ENCODE measurements at regions not wholly inside any gene's neighbourhood (a gene's known extent, or its start where the extent isn't known, plus 50 kb on each side); places are given as distances from the start of the nearest gene placed in this dataset.
"Not testable (repeated sequence)": the region's sequence is repeated elsewhere in the genome, so short reads cannot be mapped to it uniquely, and the experiment has no call there.

DNA sequence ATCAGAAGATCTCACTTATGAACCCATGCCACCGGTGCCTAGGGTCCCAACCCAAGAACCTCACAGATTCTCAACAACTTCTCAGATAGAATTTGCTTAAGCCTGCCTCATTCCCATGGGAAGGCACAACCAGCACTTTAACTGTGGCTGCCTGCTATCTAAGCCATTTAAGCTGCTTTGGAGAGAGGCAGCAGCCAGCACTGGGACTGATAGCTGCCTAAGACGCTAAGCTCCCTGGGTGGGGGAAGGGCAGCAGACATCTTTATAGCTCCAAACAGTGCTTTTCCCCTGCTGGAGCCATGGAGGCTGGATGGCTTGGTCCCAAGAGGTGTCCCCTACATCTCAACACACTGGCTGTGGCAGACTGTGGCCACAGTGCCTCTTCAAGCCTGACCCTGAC lies 1268.6 kb downstream of the FAM133A start:
- H2BK15ac ChIP-seq (replicated peaks; ENCODE audit: low read depth), result no peak overlapping the region
- H4K5ac ChIP-seq (ENCODE audit: low read length), result no peak overlapping the region
- WGBS (ENCODE audit: extremely low coverage, insufficient coverage, low lambda C conversion rate), result no CpG with 5 or more reads among the region's 2 CpGs
- no peak overlapping the region for H2BK120ac ChIP-seq (ENCODE audit: low read depth, low read length)
- H3K9ac ChIP-seq (ENCODE audit: low read length), result no peak overlapping the region
- H4K8ac ChIP-seq (ENCODE audit: low read depth, low read length), result no peak overlapping the region
- no peak overlapping the region for H2AK5ac ChIP-seq (ENCODE audit: low read length)
- no peaks in the 10 kb centered on the region for H3K79me2 ChIP-seq (ENCODE audit: control insufficient read depth, insufficient read depth, low read length)
- H3K18ac ChIP-seq (ENCODE audit: low read length), result no peak overlapping the region
- H3K23ac ChIP-seq (ENCODE audit: low read length), result no peak overlapping the region
- H3K79me1 ChIP-seq (ENCODE audit: low read length), result no peaks in the 10 kb centered on the region
- H3K27me3 ChIP-seq (ENCODE audit: insufficient read depth, low read length, poor library complexity), result no peaks in the 10 kb centered on the region
- H3K27ac ChIP-seq (ENCODE audit: low read depth, low read length), result no peak overlapping the region
- DNase-seq, result peak; percentile 3
- H3K36me3 ChIP-seq (ENCODE audit: control insufficient read depth, insufficient read depth, low read length), result no peaks in the 10 kb centered on the region
- no peak overlapping the region for H3K4me3 ChIP-seq (ENCODE audit: low read length)
- no peak overlapping the region for H2BK5ac ChIP-seq (ENCODE audit: low read length)
- no peak overlapping the region for H3K4ac ChIP-seq (ENCODE audit: low read depth, low read length)
- no peaks in the 10 kb centered on the region for H3K4me1 ChIP-seq (ENCODE audit: control insufficient read depth, low read depth, low read length)
- no peak overlapping the region for H3K56ac ChIP-seq (ENCODE audit: low read length)
- H3K4me2 ChIP-seq (ENCODE audit: low read length), result no peak overlapping the region

DNA sequence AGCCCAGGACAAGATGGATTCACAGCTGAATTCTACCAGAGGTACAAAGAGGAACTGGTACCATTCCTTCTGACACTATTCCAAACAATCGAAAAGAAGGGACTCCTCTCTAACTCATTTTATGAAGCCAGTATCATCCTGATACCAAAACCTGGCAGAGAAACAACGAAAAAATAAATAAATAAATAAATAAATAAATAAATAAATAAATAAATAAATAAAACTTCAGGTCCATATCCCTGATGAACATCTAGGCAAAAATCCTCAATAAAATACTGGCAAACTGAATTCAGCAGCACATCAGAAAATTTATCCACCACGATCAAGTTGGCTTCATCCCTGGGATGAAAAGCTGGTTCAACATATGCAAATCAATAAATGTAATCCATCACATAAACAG lies 1272.1 kb downstream of the FAM133A start:
- not testable (repeated sequence) for H2BK15ac ChIP-seq (replicated peaks; ENCODE audit: low read depth); H2BK5ac ChIP-seq (ENCODE audit: low read length); H4K5ac ChIP-seq (ENCODE audit: low read length); H3K27me3 ChIP-seq (ENCODE audit: insufficient read depth, low read length, poor library complexity); H3K27ac ChIP-seq (ENCODE audit: low read depth, low read length); H2BK120ac ChIP-seq (ENCODE audit: low read depth, low read length); H3K79me1 ChIP-seq (ENCODE audit: low read length); H3K23ac ChIP-seq (ENCODE audit: low read length); H3K56ac ChIP-seq (ENCODE audit: low read length); H4K8ac ChIP-seq (ENCODE audit: low read depth, low read length); H3K4me3 ChIP-seq (ENCODE audit: low read length); H3K18ac ChIP-seq (ENCODE audit: low read length); H2AK5ac ChIP-seq (ENCODE audit: low read length); H3K79me2 ChIP-seq (ENCODE audit: control insufficient read depth, insufficient read depth, low read length); DNase-seq; H3K36me3 ChIP-seq (ENCODE audit: control insufficient read depth, insufficient read depth, low read length); H3K4ac ChIP-seq (ENCODE audit: low read depth, low read length); H3K4me2 ChIP-seq (ENCODE audit: low read length); H3K9ac ChIP-seq (ENCODE audit: low read length); H3K4me1 ChIP-seq (ENCODE audit: control insufficient read depth, low read depth, low read length)
- WGBS (ENCODE audit: extremely low coverage, insufficient coverage, low lambda C conversion rate), result no CpG with 5 or more reads among the region's 3 CpGs

DNA sequence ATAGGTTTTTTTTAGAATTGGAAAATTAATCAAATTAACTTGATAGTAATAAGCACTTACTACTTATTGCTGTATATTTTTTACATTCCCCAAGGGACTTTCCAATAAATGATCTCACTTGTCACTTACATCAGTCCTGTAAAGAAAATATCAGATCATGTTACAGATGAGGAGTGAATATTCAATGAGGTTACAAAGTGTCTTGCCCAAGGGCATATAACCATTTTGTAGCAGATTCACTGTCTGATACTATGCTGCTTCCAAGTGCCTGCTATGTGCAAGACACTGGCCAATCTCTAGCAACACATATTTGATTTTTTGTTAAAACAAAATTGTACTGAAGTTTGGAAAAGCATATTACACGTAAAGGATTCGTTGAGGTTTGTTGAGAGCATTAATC lies 1287.7 kb downstream of the FAM133A start:
- Histone ChIP-seq H3K23ac (ENCODE audit: low read length) (no peak overlapping the region), H3K27me3 (ENCODE audit: insufficient read depth, low read length, poor library complexity) (no peaks in the 10 kb centered on the region), H2AK5ac (ENCODE audit: low read length) (no peak overlapping the region), H3K4ac (ENCODE audit: low read depth, low read length) (no peak overlapping the region), H4K8ac (ENCODE audit: low read depth, low read length) (no peak overlapping the region), H3K4me1 (ENCODE audit: control insufficient read depth, low read depth, low read length) (no peaks in the 10 kb centered on the region), H2BK15ac (replicated peaks; ENCODE audit: low read depth) (no peak overlapping the region), H3K79me2 (ENCODE audit: control insufficient read depth, insufficient read depth, low read length) (no peaks in the 10 kb centered on the region), H3K18ac (ENCODE audit: low read length) (no peak overlapping the region), H3K56ac (ENCODE audit: low read length) (no peak overlapping the region), H2BK120ac (ENCODE audit: low read depth, low read length) (no peak overlapping the region), H2BK5ac (ENCODE audit: low read length) (no peak overlapping the region), H3K9ac (ENCODE audit: low read length) (no peak overlapping the region), H3K4me2 (ENCODE audit: low read length) (no peak overlapping the region), H3K36me3 (ENCODE audit: control insufficient read depth, insufficient read depth, low read length) (no peaks in the 10 kb centered on the region), H4K5ac (ENCODE audit: low read length) (no peak overlapping the region), H3K79me1 (ENCODE audit: low read length) (no peaks in the 10 kb centered on the region), H3K27ac (ENCODE audit: low read depth, low read length) (no peak overlapping the region), H3K4me3 (ENCODE audit: low read length) (no peak overlapping the region)
- DNase-seq, result peak; percentile 10
- WGBS (ENCODE audit: extremely low coverage, insufficient coverage, low lambda C conversion rate), result no CpG with 5 or more reads among the region's 2 CpGs

DNA sequence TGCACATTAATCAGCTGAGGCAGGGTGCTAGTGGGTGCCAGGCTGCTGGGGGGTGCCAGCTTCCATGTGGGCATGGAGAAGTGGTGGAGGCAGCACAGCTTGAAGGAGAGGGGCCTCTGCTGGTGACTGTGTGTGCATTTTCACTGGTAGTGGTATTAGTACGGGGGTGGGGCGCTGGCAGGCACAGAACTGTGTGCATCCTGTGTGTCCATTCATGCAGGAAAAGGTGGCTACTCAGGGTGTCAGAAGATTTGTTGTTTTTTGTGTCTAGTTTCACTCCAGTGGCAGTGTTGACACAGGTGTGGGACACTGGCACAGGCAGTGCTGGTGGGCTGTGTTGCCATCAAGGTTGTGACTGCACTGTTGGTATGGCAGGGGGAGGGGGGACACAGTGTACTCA lies 1303.6 kb downstream of the FAM133A start:
- WGBS (ENCODE audit: extremely low coverage, insufficient coverage, low lambda C conversion rate), result no CpG with 5 or more reads among the region's 2 CpGs
- Histone ChIP-seq H3K23ac (ENCODE audit: low read length) (no peak overlapping the region), H2BK5ac (ENCODE audit: low read length) (no peak overlapping the region)

DNA sequence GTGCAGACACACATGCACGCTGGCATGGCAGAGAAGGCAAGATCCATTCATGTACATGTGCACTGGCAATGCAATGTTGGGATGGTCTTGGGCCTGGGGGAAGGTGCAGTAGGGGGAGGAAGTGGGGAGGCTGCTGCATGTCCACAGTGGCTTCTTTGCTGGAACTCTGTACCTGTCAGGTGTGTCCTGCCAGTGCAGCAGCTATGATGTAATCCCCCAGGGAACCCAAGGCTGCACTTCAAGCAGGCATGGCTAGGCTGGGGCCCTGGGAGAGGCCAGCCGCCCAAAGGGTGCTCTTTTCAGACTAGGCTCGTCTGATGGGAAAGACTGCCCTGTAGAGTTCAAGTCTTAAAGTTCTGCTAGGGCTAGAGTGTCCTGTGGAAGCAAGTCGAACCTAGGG lies 1304.0 kb downstream of the FAM133A start:
- H3K4me3 ChIP-seq (ENCODE audit: low read length), result no peak overlapping the region
- no CpG with 5 or more reads among the region's 4 CpGs for WGBS (ENCODE audit: extremely low coverage, insufficient coverage, low lambda C conversion rate)

More for the DNA sequence above, 1303.6 kb downstream of the FAM133A start:
- Histone ChIP-seq H3K9ac (ENCODE audit: low read length) (no peak overlapping the region), H3K27me3 (ENCODE audit: insufficient read depth, low read length, poor library complexity) (no peaks in the 10 kb centered on the region), H3K79me1 (ENCODE audit: low read length) (no peaks in the 10 kb centered on the region), H3K36me3 (ENCODE audit: control insufficient read depth, insufficient read depth, low read length) (no peaks in the 10 kb centered on the region), H4K5ac (ENCODE audit: low read length) (no peak overlapping the region), H3K56ac (ENCODE audit: low read length) (no peak overlapping the region), H4K8ac (ENCODE audit: low read depth, low read length) (no peak overlapping the region), H3K18ac (ENCODE audit: low read length) (no peak overlapping the region), H3K27ac (ENCODE audit: low read depth, low read length) (no peak overlapping the region), H2AK5ac (ENCODE audit: low read length) (no peak overlapping the region), H2BK120ac (ENCODE audit: low read depth, low read length) (no peak overlapping the region), H3K4me2 (ENCODE audit: low read length) (no peak overlapping the region), H3K4ac (ENCODE audit: low read depth, low read length) (no peak overlapping the region), H3K4me1 (ENCODE audit: control insufficient read depth, low read depth, low read length) (no peaks in the 10 kb centered on the region), H3K4me3 (ENCODE audit: low read length) (no peak overlapping the region), H2BK15ac (replicated peaks; ENCODE audit: low read depth) (no peak overlapping the region), H3K79me2 (ENCODE audit: control insufficient read depth, insufficient read depth, low read length) (no peaks in the 10 kb centered on the region)
- no peak for DNase-seq

More for the DNA sequence above, 1304.0 kb downstream of the FAM133A start:
- no peak overlapping the region for H3K4me2 ChIP-seq (ENCODE audit: low read length)
- H3K36me3 ChIP-seq (ENCODE audit: control insufficient read depth, insufficient read depth, low read length), result no peaks in the 10 kb centered on the region
- DNase-seq, result no peak
- H3K27me3 ChIP-seq (ENCODE audit: insufficient read depth, low read length, poor library complexity), result no peaks in the 10 kb centered on the region
- H4K8ac ChIP-seq (ENCODE audit: low read depth, low read length), result no peak overlapping the region
- H2AK5ac ChIP-seq (ENCODE audit: low read length), result no peak overlapping the region
- H3K18ac ChIP-seq (ENCODE audit: low read length), result no peak overlapping the region
- H3K23ac ChIP-seq (ENCODE audit: low read length), result no peak overlapping the region
- H3K4ac ChIP-seq (ENCODE audit: low read depth, low read length), result no peak overlapping the region
- H4K5ac ChIP-seq (ENCODE audit: low read length), result no peak overlapping the region
- no peak overlapping the region for H2BK120ac ChIP-seq (ENCODE audit: low read depth, low read length)
- no peak overlapping the region for H3K27ac ChIP-seq (ENCODE audit: low read depth, low read length)
- H3K79me2 ChIP-seq (ENCODE audit: control insufficient read depth, insufficient read depth, low read length), result no peaks in the 10 kb centered on the region
- H3K4me1 ChIP-seq (ENCODE audit: control insufficient read depth, low read depth, low read length), result no peaks in the 10 kb centered on the region
- no peaks in the 10 kb centered on the region for H3K79me1 ChIP-seq (ENCODE audit: low read length)
- no peak overlapping the region for H3K9ac ChIP-seq (ENCODE audit: low read length)
- H2BK15ac ChIP-seq (replicated peaks; ENCODE audit: low read depth), result no peak overlapping the region
- no peak overlapping the region for H3K56ac ChIP-seq (ENCODE audit: low read length)
- no peak overlapping the region for H2BK5ac ChIP-seq (ENCODE audit: low read length)
